Ovary (tissue), 7 donors: ENCODE measurements at regions not wholly inside any gene's neighbourhood (a gene's known extent, or its start where the extent isn't known, plus 50 kb on each side); places are given as distances from the start of the nearest gene placed in this dataset.

Experiments
- DNase-seq, 5 donors: peaks; one replicate each; pipeline ENCODE4 v3.0.0-alpha.2; 2019 to 2020
- H3K27ac ChIP-seq, 2 donors: fragments of 200-600 bp; one replicate each; pipeline versions ENCODE4 v1.5.1 to v1.8.0; 2019 to 2022
- H3K27me3 ChIP-seq: fragments of 200-600 bp; one replicate; pipeline ENCODE4 v1.8.0; 2022
- H3K36me3 ChIP-seq: fragments of 200-600 bp; sonication (generic); one replicate; pipeline ENCODE4 v1.5.1; 2019
- H3K4me1 ChIP-seq: one replicate; pipeline ENCODE4 v1.8.1; 2013; ENCODE audit warnings: mild to moderate bottlenecking, moderate library complexity; ENCODE audit not compliant: insufficient read depth
- H3K4me3 ChIP-seq: fragments of 200-600 bp; sonication (generic); one replicate; pipeline ENCODE4 v1.5.1; 2017
- H3K9me3 ChIP-seq, 2 donors: fragments of 200-600 bp in 1 of 2; sonication (generic) in 1 of 2; one replicate each; pipeline versions ENCODE4 v1.5.1 to v1.8.1; 2013 to 2019; ENCODE audit warnings: mild to moderate bottlenecking in 1 of 2, moderate library complexity in 1 of 2
- EP300 ChIP-seq: sonication (generic); formaldehyde crosslinking; IDR thresholded peaks from one replicate; pipeline ENCODE4 v1.6.1; 2017; ENCODE audit warnings: antibody characterized with exemption
- POLR2A ChIP-seq: fragments of 450-650 bp; IDR thresholded peaks from one replicate; pipeline ENCODE4 v1.6.1; 2017; ENCODE audit warnings: antibody characterized with exemption, mild to moderate bottlenecking, moderate library complexity
- WGBS, 3 donors: extraction: QIAGEN DNeasy Blood & Tissue Kit in 1 of 3; methylation state at CpG; one replicate each; pipeline versions ENCODE4 v1.1.5 to v1.1.7; 2013 to 2017; 5-methylcytosine and 5-hydroxymethylcytosine counted together
- intact Hi-C, 4 donors: fragments of 100-400 bp; cut with DNase I; formaldehyde crosslinking; loops; one replicate each; pipeline versions ENCODE4 v1.11.0 to v1.15.1; 2022 to 2023
- TF ChIP-seq, protein P1 (sequence below), 3 donors: fragments of 450-650 bp in 2 of 3; fragments of 200-600 bp in 1 of 3; IDR thresholded peaks; one replicate each; pipeline versions ENCODE4 v1.5.1 to v1.8.0; 2016 to 2022; ENCODE audit warnings: antibody characterized with exemption in 3 of 3, mild to moderate bottlenecking in 1 of 3
- donor health status: DM: no; HTN: no; CAD: no; lungs with moderate emphysema.
- donor health status: DM: no; HTN: no; CAD: no.
- donor health status: Bipolar disorder and iron deficiency.
- donor health status: DM: no; HTN: no; CAD: no.
- donor health status: DM: yes; HTN: yes; CAD: no.

DNA sequence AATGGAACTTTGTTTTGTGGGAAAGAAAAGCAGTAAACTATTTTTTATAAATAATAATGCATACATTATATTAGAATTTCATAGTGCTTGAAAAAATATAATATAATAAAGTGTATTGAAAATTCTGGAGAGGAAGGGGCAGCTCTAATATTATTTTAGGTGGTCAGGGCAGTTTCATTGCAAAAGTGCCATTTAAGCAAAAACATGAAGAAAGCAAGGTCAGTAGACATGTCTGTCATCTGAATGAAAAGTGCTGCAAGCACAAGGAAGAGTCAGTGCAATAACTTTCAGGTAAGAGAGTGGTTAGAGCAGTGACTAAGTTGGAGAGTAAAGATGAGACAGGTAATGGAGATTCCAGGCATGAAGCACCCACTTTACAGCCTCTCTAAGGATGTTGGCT, 435.6 kb upstream of the REG3G start:
- intact Hi-C loops = no loop called here
- no peaks in the 10 kb centered on the region for H3K9me3 ChIP-seq

DNA sequence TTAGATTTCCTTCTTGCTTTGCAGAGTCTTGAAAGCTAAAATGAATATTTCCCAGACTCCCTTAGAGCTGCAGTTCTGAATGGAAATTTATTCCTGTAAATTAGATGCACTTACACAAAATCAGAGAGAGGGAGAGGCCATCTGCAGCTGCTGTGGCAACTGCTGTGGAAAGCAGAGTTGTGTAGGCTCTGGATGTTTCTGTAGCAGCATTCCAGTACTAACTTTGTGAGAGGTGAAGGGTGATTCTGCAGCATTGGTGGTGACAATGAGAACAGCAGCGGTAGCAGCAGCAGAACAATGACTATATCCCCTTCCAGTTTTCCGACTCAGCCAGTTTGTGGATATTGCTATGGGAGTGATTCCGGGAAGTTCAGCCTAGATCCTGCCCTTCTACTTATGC, 433.0 kb upstream of the REG3G start:
- intact Hi-C loops = no loop called here
- Histone ChIP-seq H3K27ac (no peak overlapping the region), H3K4me3 (no peak overlapping the region), H3K4me1 (no peaks in the 10 kb centered on the region), H3K27me3 (no peaks in the 10 kb centered on the region), H3K36me3 (no peaks in the 10 kb centered on the region), H3K9me3 (no peaks in the 10 kb centered on the region)
- DNase-seq = no peak
- no peak for TF ChIP-seq EP300
- TF ChIP-seq, protein P1, sequence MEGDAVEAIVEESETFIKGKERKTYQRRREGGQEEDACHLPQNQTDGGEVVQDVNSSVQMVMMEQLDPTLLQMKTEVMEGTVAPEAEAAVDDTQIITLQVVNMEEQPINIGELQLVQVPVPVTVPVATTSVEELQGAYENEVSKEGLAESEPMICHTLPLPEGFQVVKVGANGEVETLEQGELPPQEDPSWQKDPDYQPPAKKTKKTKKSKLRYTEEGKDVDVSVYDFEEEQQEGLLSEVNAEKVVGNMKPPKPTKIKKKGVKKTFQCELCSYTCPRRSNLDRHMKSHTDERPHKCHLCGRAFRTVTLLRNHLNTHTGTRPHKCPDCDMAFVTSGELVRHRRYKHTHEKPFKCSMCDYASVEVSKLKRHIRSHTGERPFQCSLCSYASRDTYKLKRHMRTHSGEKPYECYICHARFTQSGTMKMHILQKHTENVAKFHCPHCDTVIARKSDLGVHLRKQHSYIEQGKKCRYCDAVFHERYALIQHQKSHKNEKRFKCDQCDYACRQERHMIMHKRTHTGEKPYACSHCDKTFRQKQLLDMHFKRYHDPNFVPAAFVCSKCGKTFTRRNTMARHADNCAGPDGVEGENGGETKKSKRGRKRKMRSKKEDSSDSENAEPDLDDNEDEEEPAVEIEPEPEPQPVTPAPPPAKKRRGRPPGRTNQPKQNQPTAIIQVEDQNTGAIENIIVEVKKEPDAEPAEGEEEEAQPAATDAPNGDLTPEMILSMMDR (IDR thresholded peaks at IDR 0.05) = no peak
- no peak for TF ChIP-seq POLR2A
- 73 to 78% (median 77%) methylated on average over 3 of the region's 3 CpGs for WGBS, 3 donors

More for the DNA sequence above, 435.6 kb upstream of the REG3G start:
- Histone ChIP-seq H3K4me3 (no peak overlapping the region), H3K27ac (no peak overlapping the region), H3K4me1 (no peaks in the 10 kb centered on the region), H3K27me3 (no peaks in the 10 kb centered on the region), H3K36me3 (no peaks in the 10 kb centered on the region)
- DNase-seq = no peak
- TF ChIP-seq, protein P1 (IDR thresholded peaks at IDR 0.05) = no peak
- no peak for TF ChIP-seq EP300
- TF ChIP-seq POLR2A = no peak

DNA sequence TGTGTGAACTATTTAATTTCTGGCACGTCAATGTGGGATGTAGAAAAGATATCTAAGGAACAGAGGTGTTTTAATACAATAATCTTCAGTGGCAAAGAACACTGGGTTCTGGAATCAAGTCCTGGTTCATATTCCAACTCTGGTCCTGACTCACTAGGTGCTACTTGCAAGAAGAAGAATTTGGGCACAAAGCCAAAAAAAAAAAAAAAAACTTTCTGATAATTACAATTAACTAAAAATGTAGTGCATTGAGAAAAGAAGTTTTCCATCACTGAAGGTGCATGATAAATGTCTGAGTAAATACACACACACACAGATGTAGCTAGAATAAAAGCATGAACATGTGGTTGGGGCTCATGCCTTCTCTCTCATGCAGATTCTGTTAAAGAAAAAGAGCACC, 424.4 kb upstream of the REG3G start:
- DNase-seq = no peak
- Histone ChIP-seq H3K27ac (no peak overlapping the region), H3K9me3 (no peaks in the 10 kb centered on the region), H3K4me1 (no peaks in the 10 kb centered on the region), H3K4me3 (no peak overlapping the region), H3K27me3 (no peaks in the 10 kb centered on the region), H3K36me3 (no peaks in the 10 kb centered on the region)
- no peak for TF ChIP-seq EP300
- TF ChIP-seq, protein P1 (IDR thresholded peaks at IDR 0.05) = no peak
- intact Hi-C loops = no loop called here
- WGBS, 3 donors = 88 to 98% (median 91%) methylated on average over 1 of the region's 1 CpG

DNA sequence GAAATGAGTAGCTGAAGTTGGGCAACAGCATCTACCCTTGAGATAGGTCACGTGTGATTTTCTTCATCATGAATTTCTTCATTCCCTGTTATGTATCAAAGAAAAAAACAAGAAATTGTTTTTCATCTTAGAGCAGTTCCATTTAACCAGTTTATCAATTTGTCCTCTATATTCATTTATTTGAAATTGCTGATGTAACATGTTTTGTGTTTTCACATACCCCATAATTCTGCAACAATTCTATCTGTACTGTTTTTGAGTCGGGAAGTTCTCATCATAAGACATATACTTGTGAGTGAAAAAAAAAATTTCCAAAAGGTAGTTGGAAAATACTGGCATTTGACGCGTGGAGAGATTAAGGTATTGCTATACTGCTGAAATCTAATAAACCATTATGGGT, 422.6 kb upstream of the REG3G start:
- Histone ChIP-seq H3K4me3 (no peak overlapping the region), H3K36me3 (no peaks in the 10 kb centered on the region), H3K27me3 (no peaks in the 10 kb centered on the region), H3K4me1 (no peaks in the 10 kb centered on the region), H3K27ac (no peak overlapping the region), H3K9me3 (no peaks in the 10 kb centered on the region)
- intact Hi-C loops = no loop called here
- no peak for DNase-seq
- TF ChIP-seq, protein P1 (IDR thresholded peaks at IDR 0.05) = no peak
- 88 to 93% (median 90%) methylated on average over 4 of the region's 4 CpGs for WGBS, 3 donors

DNA sequence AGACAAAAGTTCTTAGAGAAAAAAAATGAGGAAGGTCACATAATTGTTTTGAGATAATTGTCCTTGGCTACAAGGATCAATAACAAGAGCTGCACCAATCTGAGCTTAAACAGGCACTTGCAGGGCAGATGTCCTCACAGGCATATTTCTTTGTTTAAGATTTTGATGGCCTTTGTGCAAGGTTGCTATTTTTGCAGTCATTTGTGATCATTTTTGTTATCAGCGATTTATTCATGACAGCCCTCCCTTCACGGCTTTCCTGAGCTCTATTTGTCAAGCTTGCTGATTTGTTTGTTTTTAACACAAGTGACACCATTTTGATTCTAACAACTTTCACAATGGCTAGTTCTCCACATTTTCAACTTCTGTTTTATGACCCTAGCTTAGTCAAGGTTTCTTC, 418.6 kb upstream of the REG3G start:
- intact Hi-C loops = no loop called here
- H3K4me3 ChIP-seq = no peak overlapping the region
- H3K4me1 ChIP-seq = no peaks in the 10 kb centered on the region
- TF ChIP-seq EP300 = no peak
- no peak for TF ChIP-seq POLR2A
- TF ChIP-seq, protein P1 (IDR thresholded peaks at IDR 0.05) = no peak
- no peak overlapping the region for H3K27ac ChIP-seq
- no peaks in the 10 kb centered on the region for H3K27me3 ChIP-seq
- 25 to 33% (median 25%) methylated on average over 2 of the region's 2 CpGs for WGBS, 3 donors
- no peaks in the 10 kb centered on the region for H3K9me3 ChIP-seq
- DNase-seq = no peak
- H3K36me3 ChIP-seq = no peaks in the 10 kb centered on the region
